NB4 (cell line): ENCODE measurements at regions not wholly inside any gene's neighbourhood (a gene's known extent, or its start where the extent isn't known, plus 50 kb on each side); places are given as distances from the start of the nearest gene placed in this dataset.

Experiments
- CTCF ChIP-seq: IDR thresholded peaks from one replicate; pipeline ENCODE4 v1.5.1; 2012; ENCODE audit warnings: low read depth, low read length
- MAX ChIP-seq: IDR thresholded peaks from 2 replicates; pipeline ENCODE4 v1.6.1; 2011; ENCODE audit warnings: low read depth, low read length

DNA sequence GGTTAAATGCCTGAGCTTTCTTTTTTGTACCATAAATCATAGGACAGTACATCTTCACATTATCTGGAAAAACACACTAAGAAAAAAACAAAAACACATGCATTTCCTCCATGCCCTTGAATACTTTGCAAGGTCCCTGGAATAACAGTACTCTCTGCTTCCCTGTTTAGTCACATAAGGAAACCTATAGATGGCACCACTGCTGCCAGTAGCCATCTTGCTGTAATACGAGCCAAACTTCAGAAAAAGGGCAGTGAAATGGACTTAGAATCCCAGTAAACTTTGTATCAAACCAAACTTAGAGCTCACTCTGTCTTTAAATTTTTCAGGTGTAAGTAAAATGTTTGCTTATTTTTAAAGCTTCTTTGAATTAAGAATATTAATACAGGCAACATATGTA lies 435.5 kb downstream of the KCNJ2 start:
- TF ChIP-seq CTCF, result no peak
- TF ChIP-seq MAX, result no peak
